ENCODE measurements at regions not wholly inside any gene's neighbourhood (a gene's known extent, or its start where the extent isn't known, plus 50 kb on each side); places are given as distances from the start of the nearest gene placed in this dataset.

DNA sequence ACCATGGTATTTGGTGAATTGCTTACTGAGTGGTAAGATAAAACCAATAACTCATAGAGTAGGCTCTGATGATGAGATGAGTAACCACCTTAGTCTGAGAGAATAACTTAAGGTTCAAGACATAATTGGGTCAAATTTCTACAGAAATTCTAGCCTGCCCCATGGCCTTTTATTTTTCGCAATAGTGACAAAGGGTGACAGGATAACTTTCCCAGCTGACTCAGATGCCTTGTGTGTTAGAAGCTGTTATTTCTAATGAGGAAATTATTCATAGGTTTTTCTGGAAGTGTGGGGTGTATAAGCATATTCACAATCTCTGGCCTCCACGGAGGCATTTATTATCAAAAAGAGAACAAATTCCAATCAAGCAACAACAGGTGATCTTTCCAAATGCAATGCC, 159.0 kb downstream of the NUP35 start:
- FAIRE-seq: no peak
- peak; percentile 33 for DNase-seq (ENCODE audit: low spot score)

DNA sequence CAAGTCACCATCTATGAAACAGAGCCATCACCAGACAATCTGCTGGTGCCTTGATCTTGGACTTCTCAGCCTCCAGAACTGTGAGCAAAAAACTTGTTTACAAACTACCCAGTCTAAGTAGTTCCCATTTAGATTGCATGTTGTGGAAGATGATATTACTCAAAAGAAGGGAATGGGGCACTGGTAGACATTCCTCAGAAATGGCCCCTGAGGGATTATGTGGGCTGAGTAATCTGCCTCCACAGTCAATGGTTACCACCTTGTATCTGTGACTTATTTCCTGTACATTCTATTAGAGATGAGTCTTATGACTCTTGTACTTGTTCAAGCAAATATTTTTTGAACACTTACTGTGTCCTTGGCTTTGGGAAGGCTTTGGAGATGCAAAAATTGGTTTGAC, 160.4 kb downstream of the NUP35 start:
- DNase-seq (ENCODE audit: low spot score) (peak; percentile 80), FAIRE-seq (peak; percentile 55)

GRCh38 chr2:183291436-183291835, 167.2 kb downstream of the NUP35 start:
- no peak for DNase-seq (ENCODE audit: low spot score)
- FAIRE-seq: peak; percentile 5

- FAIRE-seq (no peak), DNase-seq (ENCODE audit: low spot score) (no peak)
Measured at GRCh38 chr2:183292028-183292427, 167.8 kb downstream of the NUP35 start.

DNA sequence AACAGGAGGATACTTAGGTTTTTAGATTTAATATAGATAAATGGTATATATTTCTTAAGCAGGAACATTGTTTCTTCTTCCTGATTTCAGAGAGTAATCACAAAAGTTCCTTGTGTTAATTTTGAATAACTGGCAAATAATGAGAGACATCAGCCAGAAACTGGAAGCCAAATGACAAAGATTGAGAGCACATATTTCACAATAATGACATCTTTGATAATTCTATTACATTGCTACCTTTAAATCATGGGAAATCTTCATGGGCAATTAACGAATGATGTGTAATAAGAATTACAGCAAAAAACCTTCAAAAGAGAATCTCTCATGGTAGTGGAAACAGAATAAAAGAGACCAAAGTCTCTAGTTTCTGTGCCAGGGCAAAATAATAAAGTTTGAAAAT, 215.1 kb downstream of the NUP35 start:
- DNase-seq (ENCODE audit: low spot score): no peak
- FAIRE-seq: no peak

DNA sequence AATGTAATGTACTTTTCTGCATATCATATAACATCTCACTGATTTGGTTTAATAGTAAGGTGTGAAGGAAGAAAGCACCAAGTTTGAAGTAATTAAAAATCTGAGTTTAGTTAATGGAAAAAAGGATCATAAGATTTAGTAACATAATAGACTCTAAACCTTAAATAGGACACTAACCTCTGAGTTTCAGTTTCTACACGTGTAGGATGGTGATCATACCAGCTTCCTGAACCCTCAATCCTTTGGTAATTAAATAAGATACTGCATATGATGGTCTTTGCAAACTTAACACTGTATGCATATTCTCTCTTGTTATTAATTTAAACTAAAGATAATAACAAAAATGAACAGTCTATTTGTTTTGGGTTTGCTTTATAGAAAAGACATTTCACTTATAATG, 216.8 kb downstream of the NUP35 start:
- no peak for DNase-seq (ENCODE audit: low spot score)

DNA sequence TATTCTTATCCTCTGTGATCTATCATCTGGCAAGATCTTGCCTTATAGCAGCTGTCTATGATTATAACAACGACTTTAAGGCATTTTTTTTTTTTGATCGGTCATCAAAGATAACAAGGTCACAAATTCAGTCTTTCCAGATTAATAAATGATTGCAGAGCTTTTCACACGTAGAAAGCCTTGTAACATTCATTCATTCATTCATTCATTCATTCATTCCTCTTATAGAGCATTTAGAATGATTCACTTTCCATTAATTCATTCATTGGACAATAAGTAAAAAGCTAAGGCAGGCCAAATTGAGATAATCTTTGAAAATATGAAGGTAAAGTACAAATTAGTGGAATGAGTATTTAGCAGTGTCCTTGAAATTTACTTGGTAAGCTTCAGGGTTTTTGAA, 223.7 kb downstream of the NUP35 start:
- DNase-seq (ENCODE audit: low spot score) (no peak), FAIRE-seq (no peak)

More for the DNA sequence above, 216.8 kb downstream of the NUP35 start:
- no peak for FAIRE-seq

GRCh38 chr2:183348492-183348891, 224.2 kb downstream of the NUP35 start:
- FAIRE-seq (no peak), DNase-seq (ENCODE audit: low spot score) (no peak)

GRCh38 chr2:183349091-183349490, 224.8 kb downstream of the NUP35 start:
- FAIRE-seq: no peak
- no peak for DNase-seq (ENCODE audit: low spot score)

- DNase-seq (ENCODE audit: low spot score): no peak
Measured at GRCh38 chr2:183359867-183360266, 235.6 kb downstream of the NUP35 start.

DNA sequence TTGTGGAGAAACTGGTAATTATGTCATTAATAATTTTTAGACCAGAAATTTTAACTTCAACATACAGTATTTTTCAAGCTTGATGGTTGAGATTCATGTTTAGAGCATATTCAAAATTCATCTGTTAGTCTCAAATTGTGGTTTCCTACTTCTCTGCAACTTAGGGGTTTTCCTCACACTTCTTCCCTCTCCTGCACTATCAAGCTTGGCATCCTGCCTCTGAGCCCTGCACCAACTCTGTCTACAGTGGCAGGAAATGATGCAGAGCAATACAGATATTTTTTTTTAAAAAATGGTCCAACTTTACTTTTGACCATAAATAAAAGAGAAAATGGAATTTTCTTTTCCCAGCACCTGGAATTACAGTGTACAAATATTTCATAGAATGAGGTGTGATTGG, 247.3 kb downstream of the NUP35 start:
- FAIRE-seq: no peak

More at GRCh38 chr2:183359867-183360266, 235.6 kb downstream of the NUP35 start:
- FAIRE-seq: no peak

DNA sequence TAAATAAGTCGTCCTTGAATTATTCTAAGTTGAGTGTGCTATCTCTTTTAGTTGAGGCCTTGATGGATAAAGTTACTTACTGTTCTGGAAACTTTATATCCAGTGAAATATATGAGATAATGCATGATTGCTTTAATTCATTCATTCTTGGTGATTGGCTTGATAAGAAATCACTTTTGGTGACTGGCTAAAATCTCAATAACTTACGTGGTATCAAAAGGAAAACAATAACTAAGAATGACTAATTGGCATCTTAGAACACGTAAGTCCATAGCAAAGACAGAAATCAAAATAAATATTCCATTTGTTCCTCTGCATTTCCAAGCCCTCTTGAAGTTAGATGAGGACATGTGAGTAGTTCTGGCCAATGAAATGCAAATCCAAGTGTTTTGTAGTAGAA, 251.6 kb downstream of the NUP35 start:
- FAIRE-seq: no peak
- no peak for DNase-seq (ENCODE audit: low spot score)

More for the DNA sequence above, 247.3 kb downstream of the NUP35 start:
- DNase-seq (ENCODE audit: low spot score): no peak

DNA sequence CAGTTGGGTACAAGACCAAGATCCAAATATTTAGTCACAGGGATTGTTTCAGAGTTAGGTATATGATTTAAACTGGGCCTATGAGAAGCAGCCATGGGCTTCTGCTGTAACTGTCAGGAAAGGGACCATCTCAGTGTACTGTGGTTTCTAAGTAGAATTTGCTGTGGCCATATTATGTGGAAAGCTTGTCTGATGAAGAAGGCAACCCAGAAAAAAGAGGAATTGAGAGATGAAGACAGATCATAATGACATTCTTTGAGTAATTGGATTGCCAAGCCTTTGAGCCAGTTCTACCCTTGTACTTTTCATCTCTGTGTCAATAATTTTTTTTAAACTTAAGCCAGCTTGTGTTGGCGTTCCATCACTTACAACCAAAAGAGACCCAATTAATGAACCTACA, 259.6 kb downstream of the NUP35 start:
- DNase-seq (ENCODE audit: low spot score) (no peak), FAIRE-seq (no peak)

DNA sequence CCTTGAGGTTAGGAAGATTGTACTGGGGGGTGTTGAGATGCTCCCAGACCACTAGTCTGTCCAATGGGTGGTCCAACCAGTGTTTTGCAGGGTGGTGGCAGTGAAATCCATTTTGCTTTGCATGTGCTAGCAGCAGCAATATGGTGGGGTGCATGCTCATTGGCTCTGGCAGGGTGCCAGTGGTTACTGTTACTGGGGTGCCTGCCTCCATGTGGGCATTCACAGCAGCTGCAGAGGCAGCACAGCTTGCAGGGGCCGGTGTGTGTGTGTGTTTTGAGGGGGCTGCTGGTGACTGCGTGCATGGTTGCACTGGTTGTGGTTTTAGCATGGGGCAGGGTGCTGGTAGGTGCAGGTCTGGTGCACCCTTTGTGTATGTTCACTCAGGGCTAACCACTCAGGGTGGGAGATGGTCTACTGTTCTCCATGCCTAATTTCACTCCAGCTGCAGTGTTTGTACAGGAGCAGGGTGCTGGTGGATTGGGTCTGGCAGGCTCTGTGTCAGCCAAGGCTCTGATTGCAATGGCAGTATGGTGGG, 265.4 kb downstream of the NUP35 start:
- FAIRE-seq (no peak), DNase-seq (ENCODE audit: low spot score) (no peak)

DNA sequence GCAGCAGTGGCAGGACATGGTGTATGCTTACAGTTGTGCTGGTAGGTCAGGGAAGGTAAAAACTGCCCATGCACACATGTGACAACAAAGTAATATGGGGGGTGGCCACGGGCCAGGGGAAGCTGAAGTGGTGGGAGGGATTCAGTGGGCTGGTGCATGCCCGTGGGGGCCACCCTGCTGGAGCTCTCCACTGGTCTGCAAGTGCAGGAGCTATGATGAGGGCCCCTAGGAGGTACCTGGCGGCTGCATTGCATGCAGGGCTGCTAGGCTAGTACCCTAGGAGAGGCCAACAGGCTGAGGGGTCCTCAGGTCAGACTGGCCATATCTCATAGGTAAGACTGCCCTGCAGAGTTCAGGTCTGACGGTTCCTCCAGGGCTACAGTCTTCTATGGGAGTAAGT, 265.9 kb downstream of the NUP35 start:
- FAIRE-seq (no peak), DNase-seq (ENCODE audit: low spot score) (no peak)

GRCh38 chr2:183404392-183404791, 280.1 kb downstream of the NUP35 start:
- no peak for FAIRE-seq

DNA sequence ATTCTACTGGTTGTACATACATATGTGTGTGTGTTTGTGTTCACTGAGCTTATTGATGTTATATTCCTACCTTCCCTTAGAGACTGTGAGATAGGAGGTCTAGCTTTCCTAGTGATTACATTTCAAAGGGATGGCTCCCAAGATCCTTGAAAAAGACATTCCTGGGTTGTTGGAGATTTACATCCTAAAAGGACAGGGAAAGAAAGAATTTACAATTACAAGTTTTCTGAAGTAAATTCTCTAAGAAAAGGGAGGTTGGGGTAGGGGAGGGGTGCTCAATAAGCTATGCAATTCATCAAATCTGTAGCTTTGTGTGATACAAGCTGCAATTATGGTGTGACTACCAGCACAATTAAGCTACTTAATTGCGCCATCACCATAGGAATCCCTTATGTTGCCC, 284.3 kb downstream of the NUP35 start:
- DNase-seq (ENCODE audit: low spot score): no peak
- FAIRE-seq: no peak

More at GRCh38 chr2:183404392-183404791, 280.1 kb downstream of the NUP35 start:
- no peak for DNase-seq (ENCODE audit: low spot score)

- DNase-seq (ENCODE audit: low spot score) (no peak), FAIRE-seq (no peak)
Measured at GRCh38 chr2:183409662-183410061, 285.4 kb downstream of the NUP35 start.

DNA sequence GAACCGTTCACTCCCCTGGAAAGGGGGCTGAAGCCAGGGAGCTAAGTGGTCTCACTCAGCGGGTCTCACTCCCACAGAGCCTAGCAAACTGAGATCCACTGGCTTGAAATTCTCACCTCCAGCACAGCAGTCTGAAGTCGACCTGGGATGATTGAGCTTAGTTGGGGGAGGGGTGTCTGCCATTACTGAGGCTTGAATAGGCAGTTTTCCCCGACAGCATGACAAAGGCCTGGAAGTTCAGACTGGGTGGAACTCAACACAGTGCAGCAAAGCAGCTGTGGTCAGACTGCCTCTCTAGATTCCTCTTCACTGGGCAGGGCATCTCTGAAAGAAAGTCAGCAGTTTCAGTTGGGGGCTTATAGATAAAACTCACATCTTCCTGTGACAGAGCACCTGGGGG, 292.5 kb downstream of the NUP35 start:
- FAIRE-seq (no peak), DNase-seq (ENCODE audit: low spot score) (no peak)

DNA sequence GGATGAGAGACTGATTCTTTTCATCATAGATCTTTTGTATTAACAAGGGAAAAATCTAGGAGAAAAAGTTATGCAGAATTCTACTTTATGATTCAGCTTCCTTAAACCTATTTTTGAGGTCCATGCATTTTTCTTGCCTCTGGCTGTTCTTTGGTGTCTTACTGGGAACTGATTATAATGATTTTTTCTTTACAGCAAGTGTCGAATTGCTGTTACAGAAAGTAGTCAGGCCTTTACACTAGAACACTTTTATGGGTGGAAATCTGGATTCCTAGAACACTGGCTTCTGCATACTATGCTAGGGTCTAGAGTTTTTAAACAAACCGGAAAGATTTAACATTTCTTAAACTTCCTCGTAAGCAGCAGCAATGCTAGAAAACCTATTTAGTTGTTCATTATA, 302.6 kb downstream of the NUP35 start:
- no peak for FAIRE-seq

GRCh38 chr2:183427558-183427957, 303.3 kb downstream of the NUP35 start:
- no peak for FAIRE-seq
- no peak for DNase-seq (ENCODE audit: low spot score)

More for the DNA sequence above, 302.6 kb downstream of the NUP35 start:
- DNase-seq (ENCODE audit: low spot score): no peak

DNA sequence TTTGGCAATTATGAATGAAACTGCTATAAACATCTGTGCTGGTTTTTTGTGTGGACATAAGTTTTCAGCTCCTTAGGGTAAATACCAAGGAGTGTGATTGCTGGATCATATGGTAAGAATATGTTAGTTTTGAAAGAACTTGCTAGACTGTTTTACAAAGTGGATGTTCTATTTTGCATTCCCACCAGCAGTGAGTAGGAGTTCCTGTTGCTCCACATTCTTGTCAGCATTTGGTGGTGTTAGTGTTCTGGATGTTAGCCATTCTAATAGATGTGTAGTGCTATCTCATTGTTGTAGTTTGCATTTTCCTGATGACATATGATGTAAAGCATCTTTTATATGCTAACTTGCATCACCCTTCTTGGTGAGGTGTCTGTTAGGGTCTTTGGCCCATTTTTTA, 304.6 kb downstream of the NUP35 start:
- DNase-seq (ENCODE audit: low spot score) (no peak), FAIRE-seq (no peak)

DNA sequence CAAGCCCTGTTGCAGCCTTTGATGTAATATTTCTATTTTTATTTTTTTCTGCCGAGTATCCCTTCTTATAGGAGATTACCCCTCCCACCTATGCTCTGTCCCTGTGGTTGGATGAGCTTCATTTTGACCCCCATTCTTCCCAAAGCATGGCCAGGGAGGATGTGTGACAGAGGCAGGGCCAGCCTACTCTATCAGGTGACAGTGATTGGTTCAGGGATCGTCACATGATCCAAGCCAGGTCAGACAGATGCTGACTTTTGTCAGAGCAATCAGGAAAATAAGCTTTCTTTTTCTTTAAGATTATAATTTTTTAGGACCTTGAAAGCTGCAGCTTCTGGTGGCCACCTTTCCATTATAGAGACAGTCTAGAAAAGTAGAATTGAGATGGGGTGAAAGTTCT, 314.3 kb downstream of the NUP35 start:
- DNase-seq (ENCODE audit: low spot score): no peak
- no peak for FAIRE-seq

GRCh38 chr2:183455056-183455455, 330.8 kb downstream of the NUP35 start:
- no peak for FAIRE-seq
- no peak for DNase-seq (ENCODE audit: low spot score)

Measured in RCC 7860 (cell line).